ENCODE measurements at regions not wholly inside any gene's neighbourhood (a gene's known extent, or its start where the extent isn't known, plus 50 kb on each side); places are given as distances from the start of the nearest gene placed in this dataset.
"Not testable (repeated sequence)": the region's sequence is repeated elsewhere in the genome, so short reads cannot be mapped to it uniquely, and the experiment has no call there.

DNA sequence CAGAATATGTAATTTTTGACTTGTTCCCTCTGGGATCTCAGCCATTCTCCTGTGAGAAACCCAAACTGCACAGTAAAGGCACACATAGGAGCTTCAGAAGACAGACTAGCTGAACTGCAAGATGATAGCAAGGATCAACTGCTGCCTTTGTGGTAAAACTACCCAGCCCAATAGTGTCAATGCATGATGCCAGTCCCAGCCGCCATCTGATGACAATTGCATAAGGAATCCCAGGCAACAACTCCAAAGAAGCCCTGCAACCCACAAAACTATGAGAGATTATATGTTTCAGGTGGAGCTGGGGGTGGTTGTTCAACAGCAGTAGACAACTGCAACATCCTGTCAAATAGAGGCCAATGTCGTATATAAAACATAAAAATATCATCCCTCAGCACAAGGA lies 192.4 kb upstream of the ARPP21 start:
- no peak for DNase-seq

DNA sequence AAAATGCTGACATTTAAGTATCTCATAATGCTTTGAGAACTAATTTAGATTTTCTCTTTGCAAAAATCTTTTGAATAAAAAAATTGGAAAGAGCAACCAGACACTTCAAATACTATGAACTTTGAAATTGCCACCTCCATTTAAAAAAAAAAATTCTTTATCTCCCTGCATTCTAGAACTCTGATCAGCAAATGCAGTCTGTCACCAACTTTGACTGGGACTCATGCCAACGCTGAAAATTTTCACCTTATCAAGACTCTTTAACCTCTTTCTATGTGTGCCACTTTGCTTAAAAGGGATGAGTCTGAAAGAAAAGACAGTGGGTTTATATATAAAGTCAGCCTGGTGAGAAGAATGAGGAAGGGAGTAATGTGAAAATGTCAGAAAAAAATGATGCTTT lies 191.2 kb upstream of the ARPP21 start:
- no peak for DNase-seq

DNA sequence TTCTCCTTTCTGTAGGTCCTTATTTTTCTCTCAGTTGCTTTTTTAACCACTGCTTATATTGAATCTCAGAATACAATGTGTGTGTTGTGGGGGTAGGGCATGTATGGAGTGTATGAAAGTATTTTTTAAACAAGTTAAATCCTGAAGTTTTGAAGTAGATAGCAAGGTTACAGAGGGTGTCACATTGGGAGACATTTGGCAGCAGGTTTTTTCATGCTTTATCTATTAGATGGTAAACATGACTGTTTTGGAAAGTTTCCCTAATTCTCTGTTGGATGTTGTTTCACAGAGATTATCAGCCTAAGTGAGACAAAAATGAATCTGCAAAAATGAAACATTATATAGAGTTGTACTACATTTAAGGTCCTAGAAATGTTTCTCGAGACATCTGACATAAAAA lies 190.6 kb upstream of the ARPP21 start:
- no peak for DNase-seq

DNA sequence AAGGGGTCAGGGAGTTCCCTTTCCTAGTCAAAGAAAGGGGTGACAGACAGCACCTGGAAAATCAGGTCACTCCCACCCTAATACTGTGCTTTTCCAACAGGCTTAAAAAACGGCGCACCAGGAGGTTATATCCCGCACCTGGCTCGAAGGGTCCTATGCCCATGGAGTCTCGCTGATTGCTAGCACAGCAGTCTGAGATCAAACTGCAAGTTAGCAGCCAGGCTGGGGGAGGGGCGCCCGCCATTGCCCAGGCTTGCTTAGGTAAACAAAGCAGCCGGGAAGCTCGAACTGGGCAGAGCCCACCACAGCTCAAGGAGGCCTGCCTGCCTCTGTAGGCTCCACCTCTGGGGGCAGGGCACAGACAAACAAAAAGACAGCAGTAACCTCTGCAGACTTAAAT lies 184.5 kb upstream of the ARPP21 start:
- DNase-seq, result not testable (repeated sequence)

DNA sequence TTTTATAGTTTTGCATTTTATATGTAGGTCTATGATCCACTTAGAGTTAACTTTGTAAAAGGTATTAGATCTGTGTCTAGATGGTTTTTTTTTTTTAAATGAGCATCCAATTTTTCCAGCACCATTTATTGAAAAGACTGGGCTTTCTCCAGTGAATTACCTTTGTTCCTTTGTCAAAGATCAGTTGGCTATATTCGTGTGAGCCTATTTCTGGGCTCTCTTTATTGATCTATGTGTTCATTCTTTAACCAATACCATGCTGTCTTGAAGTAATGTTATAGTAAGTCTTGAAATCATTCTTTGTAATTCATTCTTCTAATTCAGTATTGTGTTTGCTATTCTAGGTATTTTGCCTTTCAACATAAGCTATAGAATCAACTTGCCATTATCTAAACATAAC lies 165.4 kb upstream of the ARPP21 start:
- DNase-seq, result no peak

DNA sequence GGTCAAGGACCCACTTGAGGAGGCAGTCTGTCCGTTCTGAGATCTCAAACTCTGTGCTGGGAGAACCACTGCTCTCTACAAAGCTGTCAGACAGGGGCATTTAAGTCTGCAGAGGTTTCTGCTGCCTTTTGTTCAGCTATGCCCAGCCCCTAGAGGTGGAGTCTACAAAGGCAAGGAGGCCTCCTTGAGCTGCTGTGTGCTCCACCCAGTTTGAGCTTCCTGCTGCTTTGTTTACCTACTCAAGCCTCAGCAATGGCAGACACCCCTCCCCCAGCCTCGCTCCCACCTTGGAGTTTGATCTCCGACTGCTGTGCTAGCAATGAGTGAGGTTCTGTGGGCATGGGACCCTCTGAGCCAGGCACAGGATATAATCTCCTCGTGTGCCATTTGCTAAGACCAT lies 156.8 kb upstream of the ARPP21 start:
- DNase-seq, result not testable (repeated sequence)

DNA sequence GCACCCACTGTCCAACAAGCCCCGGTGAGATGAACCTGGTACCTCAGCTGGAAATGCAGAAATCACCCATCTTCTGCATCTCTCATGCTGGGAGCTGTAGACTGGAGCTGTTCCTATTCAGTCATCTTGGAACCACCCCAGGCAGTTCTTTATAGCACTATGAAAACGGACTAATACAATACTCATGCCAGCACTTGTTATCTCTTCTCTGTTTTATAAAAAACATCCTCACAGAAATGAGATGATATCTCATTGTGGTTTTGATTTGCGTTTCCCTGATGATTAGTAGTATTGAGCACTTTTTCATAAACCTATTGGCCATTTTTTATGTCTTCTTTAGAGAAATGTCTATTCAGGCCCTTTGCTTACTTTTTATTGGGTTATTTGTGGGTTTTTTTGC lies 156.2 kb upstream of the ARPP21 start:
- no peak for DNase-seq

DNA sequence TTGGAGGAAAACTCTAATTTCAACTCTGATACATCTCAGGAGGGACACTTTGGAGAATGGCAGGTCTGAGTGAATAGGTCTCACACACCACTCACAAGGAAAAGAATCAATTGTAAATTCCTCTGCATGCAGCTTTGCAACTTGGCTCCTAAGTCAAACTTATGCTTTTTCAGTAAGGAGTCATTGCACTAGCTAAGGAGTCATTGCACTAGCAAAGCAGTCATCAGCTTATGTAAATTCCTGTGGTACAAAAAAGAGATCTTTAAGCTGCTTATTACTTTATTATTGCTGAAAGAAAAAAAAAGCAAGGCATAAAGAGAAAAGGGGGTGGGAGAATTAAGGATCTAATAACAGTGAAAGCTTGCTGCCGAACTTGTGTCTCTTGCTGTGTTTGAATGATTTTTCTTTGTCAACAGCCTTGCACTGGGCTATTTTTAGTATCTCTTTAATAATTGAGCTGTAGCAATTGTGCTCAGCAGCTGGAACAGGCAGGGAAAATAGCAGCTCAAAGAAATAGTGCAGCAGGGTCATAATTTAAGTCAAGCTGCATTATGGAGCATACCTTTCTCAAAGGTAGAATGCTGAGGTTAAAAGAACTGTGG lies 154.3 kb upstream of the ARPP21 start:
- DNase-seq, result no peak

DNA sequence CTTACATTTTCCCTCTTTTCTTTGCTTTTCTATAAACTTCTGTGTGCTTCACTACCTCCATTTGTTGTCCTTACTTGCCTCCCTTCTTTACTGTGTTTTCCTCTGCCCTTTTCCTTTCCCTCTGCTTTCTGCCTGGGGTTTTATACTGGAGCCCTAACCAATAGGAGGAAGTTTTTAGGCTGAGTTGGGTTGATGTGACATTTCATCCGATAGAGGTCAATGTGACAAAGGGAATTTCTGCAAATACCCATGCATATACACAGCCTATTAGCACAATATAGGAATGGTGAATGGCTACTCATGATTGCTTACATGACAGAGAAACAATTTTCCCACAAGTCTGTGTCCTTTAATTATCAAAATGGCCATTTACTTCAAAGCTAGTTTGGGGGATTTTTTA lies 153.0 kb upstream of the ARPP21 start:
- no peak for DNase-seq

DNA sequence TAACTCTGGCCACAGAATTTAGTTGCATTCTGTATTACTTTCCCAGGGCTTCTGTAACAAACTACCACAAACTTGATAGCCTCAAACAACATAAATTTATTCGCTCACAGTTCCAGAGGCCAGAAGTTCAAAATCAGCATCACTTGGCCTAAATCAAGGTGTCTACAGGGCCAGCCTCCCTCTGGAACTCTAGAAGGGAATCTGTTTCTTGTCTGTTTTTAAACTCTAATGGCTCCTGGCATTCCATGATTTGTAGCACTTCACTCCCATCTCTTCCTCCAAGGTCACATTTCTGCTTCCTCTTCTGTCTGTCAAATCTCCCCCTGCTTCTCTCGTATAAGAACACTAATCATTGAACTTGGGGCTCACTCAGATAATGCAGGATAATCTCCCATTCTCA lies 151.9 kb upstream of the ARPP21 start:
- no peak for DNase-seq

DNA sequence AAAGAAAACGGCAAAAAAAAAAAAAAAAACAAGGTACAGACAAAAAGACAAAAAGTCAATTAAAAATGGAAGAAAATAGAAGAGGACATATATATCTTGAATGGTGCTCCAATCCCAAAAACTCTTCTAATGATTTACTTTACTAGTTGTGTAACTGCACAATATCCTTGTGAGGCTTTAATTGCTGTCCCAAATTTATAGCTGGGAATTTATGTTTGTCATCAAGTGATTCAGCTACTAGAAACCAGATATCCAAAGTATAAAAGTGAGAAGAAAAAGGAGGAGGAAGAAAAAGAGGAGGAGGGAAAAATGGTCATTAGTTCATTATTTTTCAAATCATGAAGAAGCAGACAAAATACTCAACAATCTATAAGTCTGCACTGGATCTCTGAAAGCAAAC lies 150.8 kb upstream of the ARPP21 start:
- no peak for DNase-seq

DNA sequence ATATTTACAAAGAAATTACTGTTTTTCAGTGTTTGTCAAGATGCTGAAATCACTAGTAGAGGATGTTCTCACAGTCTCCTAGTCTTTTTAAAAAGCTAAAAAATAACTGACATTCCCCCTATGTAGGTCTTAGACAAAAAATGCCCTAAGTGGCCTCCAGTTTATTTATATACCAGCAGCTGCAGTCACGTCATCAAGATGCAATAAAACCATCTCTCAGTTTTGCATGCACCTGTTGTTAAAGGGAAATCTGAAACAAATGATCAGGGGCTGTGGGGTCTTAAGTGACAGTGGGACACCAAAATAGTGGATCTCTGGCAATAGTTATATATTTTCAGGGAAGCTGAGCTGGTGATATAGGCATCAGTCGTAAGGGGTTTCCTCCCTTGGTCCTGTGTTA lies 146.5 kb upstream of the ARPP21 start:
- no peak for DNase-seq

DNA sequence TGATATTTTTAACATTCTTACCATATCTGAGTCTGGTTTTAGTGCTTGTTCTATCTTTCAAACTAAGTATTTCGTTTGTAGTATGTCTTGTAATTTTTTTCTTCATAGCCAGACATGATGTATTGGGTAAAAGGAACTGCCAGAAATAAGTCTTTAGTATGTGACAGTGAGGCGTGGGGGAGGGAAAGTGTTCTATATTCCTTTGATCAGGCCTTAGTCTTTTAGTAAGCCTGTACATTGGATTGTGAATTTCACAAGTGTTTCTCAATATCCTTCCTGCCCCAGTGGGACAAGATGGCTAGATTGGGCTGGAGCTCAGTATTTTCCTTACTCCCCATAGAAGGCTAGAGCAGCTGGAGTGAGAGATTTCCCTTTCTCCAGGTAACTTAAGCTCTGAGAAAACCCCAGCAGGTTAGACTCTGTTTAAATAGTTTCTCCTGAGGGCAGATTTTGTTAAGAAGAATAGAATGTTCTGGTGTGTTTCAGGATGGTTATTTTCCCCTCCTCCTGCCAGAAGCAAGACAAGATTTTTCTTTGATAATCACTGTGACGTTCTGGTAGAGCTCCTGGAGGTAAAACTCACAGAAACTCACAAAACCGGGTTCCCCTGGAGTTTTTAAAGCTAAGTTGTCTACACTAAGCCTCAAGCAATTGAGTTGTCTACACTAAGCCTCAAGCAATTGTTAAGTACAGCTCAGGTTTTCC lies 140.7 kb upstream of the ARPP21 start:
- DNase-seq, result no peak

DNA sequence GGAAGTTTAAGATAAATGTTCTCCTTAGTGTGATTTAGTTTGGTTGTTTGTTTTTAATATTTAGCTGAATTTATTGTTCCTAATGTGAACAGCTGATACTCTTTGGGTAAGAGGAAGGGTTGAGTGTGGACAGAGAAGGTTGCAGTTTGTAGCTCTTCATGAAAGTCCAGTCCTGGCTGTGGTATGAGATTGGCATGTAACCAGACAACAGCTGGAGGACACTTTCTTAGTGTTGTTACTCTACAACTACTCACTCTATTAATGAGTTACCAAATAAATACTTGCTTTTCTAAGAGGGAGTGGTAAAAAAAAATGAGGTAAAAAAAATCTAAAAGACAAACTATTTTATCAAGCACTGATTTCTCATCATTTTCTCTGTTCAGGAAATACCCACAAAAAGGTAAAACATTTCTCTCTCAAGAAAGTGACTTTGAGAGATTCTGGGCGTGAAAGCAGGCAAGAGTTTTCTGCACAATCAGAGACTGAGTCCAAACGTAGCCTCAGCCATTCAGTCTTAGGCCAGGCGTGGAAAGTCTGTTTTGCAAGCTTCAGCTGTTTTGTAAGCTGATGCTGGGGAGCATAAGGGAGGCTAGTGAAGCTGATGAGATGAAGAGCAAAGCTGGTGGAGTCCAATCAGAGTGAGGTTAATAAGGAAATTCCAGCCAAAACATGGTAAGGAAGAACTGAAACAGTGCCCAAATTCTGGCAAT lies 138.5 kb upstream of the ARPP21 start:
- DNase-seq, result no peak

DNA sequence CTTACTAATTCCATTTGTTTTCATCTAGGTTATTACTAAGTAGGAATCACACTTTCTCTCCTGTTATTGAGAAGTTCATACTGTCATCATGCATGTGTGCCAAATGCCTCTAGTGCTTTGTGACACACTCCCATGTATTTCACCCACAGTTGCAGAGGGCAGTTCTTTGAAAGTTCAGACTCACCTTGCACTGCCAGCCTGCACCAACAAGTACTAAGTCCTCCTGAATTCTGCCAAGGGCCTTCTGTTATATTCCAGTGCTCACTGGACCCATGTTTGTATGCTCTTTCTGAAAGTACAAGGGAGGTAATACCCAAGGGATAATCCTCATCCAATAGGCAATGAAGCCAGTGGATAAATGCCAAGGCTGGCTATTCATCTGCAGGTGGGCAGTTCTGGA lies 136.6 kb upstream of the ARPP21 start:
- DNase-seq, result no peak

DNA sequence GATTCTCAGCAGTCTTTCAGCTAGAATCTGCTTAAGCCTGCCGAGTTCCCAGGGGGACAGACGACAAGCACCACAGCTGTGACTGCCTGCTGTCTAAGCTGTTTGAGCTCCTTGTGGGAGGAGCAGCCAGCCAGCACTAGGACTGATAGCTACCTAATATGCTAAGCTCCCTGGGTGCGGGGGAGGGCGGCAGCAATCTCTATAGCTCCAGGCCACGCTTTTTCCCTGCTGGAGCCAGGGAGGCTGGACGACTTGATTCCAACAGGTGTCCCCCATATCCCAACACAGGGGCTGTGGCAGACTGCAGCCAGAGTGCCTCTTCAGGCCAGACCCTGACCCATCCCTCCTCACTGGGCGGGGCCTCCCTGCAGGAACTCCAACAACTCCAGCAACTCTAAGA lies 134.1 kb upstream of the ARPP21 start:
- no peak for DNase-seq

DNA sequence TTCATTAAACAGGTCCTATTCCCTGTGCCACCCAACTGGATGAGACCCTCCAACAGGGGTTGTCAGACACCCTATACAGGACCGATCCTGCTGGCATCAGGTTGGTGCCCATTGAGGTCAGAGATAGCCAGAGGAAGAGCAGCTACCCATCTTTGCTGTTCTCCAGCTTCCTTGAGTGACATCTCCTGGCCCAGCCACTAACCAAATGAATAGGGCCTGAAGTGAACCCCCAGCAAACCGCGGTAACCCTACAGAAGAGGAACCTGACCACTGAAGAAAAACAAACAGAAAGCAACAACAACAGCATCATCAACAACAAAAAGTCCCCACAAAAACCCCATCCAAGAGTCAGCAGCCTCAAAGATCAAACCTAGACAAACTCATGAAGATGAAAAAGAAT lies 133.6 kb upstream of the ARPP21 start:
- DNase-seq, result no peak

DNA sequence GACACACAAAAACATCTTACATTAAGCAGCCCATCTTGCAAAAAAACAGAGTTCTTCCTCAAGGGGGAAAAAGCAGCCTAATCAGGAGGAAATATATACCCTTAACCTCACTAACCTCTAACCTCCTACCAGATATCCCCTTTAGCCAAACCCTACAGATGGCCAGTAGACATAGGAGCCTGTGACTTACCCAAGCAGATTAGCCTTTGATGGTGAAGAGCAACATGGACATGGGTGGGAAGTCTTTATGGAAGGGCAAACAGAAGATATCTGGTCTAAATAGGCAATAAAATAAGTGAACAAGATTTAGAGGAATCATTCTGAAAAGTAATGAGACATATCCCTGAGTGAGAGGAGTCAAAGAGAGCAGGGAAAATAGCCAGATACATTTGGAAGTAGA lies 119.4 kb upstream of the ARPP21 start:
- no peak for DNase-seq

DNA sequence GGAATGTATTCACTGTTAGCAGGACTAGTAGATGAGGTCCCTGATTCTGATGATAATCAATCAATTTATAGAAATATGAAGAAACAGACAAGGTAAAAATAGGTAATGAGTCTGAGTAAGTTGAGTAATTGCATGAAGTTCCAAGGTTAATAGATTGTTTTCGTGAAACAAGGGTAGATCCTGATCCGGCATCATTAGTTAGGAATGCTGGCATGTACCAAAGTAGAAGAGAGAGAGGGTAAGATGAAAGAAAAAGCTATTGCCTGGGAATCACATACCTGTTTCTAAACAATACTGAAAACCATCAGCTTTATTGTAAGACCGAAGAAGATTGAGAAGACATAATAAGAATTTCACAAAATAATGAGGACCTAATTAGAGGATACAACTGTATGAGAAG lies 118.1 kb upstream of the ARPP21 start:
- no peak for DNase-seq

DNA sequence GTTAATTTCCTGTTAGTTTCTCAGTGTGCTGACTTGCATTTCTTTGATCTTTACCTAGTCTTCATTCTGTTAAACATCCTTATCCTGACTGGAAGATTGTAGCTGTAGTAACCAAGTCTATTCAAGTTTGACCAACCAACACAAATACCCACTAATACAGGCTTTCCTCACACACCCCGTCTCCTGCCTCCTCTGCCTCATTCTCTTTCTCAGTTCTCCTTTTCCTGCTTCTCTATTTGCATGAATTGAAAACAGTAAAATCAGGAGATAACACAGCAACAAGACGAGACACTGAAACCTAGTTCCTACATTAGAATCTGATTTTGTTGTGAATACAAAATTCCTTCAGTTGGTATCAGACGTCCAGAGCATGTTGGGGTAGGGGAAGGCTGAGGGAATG lies 116.9 kb upstream of the ARPP21 start:
- DNase-seq, result no peak

DNA sequence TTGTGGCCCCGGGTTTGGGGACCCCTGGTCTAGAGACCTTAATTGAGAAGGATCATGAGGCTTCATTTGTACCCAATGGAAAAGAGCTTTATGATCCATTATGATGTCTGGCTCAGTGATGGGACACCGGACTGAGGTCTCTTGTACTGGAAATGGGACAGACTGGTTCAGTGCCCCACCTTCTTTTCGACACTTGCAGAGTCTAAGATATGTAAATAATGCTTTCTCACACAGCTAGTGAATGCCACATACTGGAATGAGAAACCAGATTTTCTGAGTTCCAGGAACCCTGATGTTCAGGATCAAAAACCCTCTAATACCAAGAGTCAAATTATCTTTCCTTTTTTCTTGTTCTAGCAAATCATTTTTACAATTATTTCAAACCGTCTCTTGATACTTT lies 116.3 kb upstream of the ARPP21 start:
- no peak for DNase-seq

DNA sequence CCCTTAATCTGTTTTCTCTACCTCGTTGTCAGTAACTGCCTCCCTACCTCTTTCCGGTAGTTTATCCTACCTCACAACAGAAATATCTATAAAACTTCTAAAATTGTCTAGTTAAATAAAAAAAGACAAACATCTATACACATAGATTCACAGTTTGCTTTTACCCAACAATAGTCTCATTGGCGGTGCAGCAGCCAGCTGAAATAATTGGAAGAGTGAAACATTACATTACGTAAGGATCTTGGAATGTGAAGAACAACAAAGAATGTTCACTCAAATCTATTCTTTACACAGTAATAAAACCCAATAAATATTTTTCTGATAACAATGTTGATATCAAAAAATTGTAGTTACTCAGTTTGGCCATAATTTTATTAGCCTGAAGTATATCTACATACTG lies 115.5 kb upstream of the ARPP21 start:
- DNase-seq, result no peak

DNA sequence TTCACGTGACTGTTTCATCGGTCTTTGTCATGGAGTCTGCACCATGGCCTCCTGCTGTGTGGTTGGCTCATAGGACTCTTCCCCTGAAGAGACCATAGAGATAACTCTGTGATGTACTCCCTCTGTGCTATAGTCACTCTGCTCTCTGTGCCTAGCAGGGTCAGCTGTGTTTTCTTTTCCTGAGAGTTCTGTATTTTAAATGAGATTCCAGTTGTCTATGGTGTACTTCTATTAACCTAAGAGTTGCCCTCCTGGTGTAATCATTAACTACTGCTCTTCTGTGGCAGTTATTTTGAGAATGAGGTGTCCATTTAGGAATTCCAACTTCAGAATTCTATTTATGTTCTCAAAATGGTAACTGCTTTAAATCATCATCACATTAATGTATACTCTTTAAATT lies 114.5 kb upstream of the ARPP21 start:
- DNase-seq, result no peak

DNA sequence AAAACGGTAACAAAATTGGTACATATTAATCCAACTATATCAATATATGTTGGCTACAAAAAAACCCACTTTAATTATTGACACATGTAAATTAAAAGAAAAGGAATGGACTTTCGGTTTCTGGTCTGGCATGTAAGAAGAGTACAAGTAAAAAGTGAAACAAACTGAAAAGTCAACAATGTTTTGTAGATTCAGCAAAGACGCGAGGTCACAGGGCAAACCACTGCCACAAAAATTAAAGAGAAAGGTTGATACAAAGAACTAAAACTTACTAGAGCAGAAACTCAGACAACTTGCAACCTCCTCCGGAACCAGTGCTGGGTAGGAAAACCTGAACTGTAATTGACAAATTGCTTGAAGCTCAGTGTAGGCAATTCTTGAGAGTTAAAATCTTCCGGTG lies 110.6 kb upstream of the ARPP21 start:
- DNase-seq, result no peak

DNA sequence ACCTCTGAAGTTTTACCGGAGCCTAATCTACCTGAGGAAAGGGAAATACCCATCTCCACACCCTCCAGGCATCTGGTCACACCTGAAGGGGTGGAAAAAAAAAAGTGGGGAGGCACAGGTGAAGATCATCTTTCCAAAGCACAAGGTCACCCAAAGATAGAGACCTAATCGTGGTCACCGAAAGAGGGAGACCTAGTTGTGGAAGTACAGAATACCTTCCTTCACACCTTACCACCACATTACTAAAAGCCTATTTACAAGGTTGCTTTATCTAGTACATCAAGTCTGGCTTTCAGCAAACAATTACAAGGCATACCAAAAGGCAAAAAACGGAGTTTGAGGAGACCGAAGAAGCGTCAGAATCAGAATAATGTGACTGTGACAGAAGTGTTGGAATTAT lies 110.0 kb upstream of the ARPP21 start:
- DNase-seq, result no peak
